HG03097 (cell line): ENCODE measurements at regions not wholly inside any gene's neighbourhood (a gene's known extent, or its start where the extent isn't known, plus 50 kb on each side); places are given as distances from the start of the nearest gene placed in this dataset.
"Not testable (repeated sequence)": the region's sequence is repeated elsewhere in the genome, so short reads cannot be mapped to it uniquely, and the experiment has no call there.

Experiments
- ATAC-seq: cut with Tn5 transposase; IDR thresholded peaks from one replicate; pipeline ENCODE4 v1.9.1; 2021; ENCODE audit not compliant: unreplicated experiment, low FRiP score

- no peak for ATAC-seq
These were observed 52.7 kb upstream of the PLA2G4A start for GRCh38 chr1:186775881-186776560.

- no peak for ATAC-seq
These were observed 53.7 kb upstream of the PLA2G4A start for GRCh38 chr1:186775036-186775435.

GRCh38 chr1:186772228-186772627 is 56.5 kb upstream of the PLA2G4A start:
- ATAC-seq = peak; percentile 36

GRCh38 chr1:186770421-186770820 is 58.3 kb upstream of the PLA2G4A start:
- ATAC-seq = no peak

- peak; percentile 79 for ATAC-seq
These were observed 59.8 kb upstream of the PLA2G4A start for GRCh38 chr1:186768906-186769305.

- no peak for ATAC-seq
These were observed 63.3 kb upstream of the PLA2G4A start for GRCh38 chr1:186765446-186765845.

- ATAC-seq = peak; percentile 53
These were observed 65.6 kb upstream of the PLA2G4A start for GRCh38 chr1:186763107-186763506.

GRCh38 chr1:186762653-186763052 is 66.1 kb upstream of the PLA2G4A start:
- ATAC-seq = no peak

- ATAC-seq = no peak
These were observed 67.4 kb upstream of the PLA2G4A start for GRCh38 chr1:186761358-186761757.

- ATAC-seq = no peak
These were observed 68.3 kb upstream of the PLA2G4A start for GRCh38 chr1:186760446-186760845.

GRCh38 chr1:186758896-186759606 is 69.7 kb upstream of the PLA2G4A start:
- ATAC-seq = not testable (repeated sequence)

- ATAC-seq = no peak
These were observed 70.9 kb upstream of the PLA2G4A start for GRCh38 chr1:186757851-186758250.

GRCh38 chr1:186754542-186755145 is 74.1 kb upstream of the PLA2G4A start:
- ATAC-seq = no peak

- ATAC-seq = no peak
These were observed 73.0 kb upstream of the PTGS2 start for GRCh38 chr1:186753241-186753640.

GRCh38 chr1:186750257-186750656 is 70.0 kb upstream of the PTGS2 start:
- ATAC-seq = no peak

- ATAC-seq = no peak
These were observed 69.6 kb upstream of the PTGS2 start for GRCh38 chr1:186749820-186750219.

GRCh38 chr1:186747661-186748060 is 67.4 kb upstream of the PTGS2 start:
- ATAC-seq = no peak

GRCh38 chr1:186745531-186746146 is 65.4 kb upstream of the PTGS2 start:
- ATAC-seq = no peak

- no peak for ATAC-seq
These were observed 61.4 kb upstream of the PTGS2 start for GRCh38 chr1:186741640-186742039.

- ATAC-seq = peak; percentile 56
These were observed 60.1 kb upstream of the PTGS2 start for GRCh38 chr1:186740324-186740723.

GRCh38 chr1:186739515-186739914 is 59.3 kb upstream of the PTGS2 start:
- no peak for ATAC-seq
